T47D (cell line): ENCODE measurements at regions not wholly inside any gene's neighbourhood (a gene's known extent, or its start where the extent isn't known, plus 50 kb on each side); places are given as distances from the start of the nearest gene placed in this dataset.

Experiments used
- DNase-seq, 2 experiments: peaks; one replicate each; pipeline versions ENCODE4 v3.0.0 to v3.0.0-alpha.2; 2011 to 2012; ENCODE audit warnings: low read depth in 1 of 2, low spot score in 1 of 2
- JUND ChIP-seq: IDR thresholded peaks from 2 replicates; pipeline ENCODE4 v1.6.1; 2012; ENCODE audit warnings: low read depth
- in situ Hi-C: cut with HindIII; loops from 2 replicates; pipeline ENCODE4 v1.10.0; 2016; ENCODE audit warnings: low sequenced_read_pairs, low pct_unique_long_range_greater_than_20kb

- no peak for TF ChIP-seq JUND
- in situ Hi-C loops, result no loop called here
- DNase-seq, result no peak
These were observed 464.6 kb downstream of the PCNX1 start for GRCh38 chr14:71371711-71372396.

DNA sequence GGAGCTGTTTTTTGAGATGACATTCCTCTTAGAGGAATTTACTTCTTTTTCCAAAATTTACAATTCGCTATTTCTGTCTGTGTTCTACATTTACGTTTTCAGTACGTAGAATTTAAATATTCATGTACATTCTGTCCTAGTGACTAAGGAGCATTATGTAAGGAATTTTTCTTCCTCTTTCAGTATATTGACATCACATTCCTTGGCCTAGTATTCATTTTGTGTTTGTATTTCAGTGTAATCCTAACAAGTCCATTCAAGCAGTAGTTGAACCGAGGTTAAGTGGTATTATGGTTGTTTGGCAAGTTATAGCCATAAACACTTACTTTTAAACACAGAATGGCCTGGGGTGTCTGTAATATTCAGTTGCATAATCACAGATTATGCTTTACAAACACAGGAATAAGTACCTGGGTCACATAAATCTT lies 465.2 kb downstream of the PCNX1 start:
- in situ Hi-C loops, result no loop called here
- peak; percentile 77 for TF ChIP-seq JUND
- DNase-seq, result peak; percentile 83 to 91

DNA sequence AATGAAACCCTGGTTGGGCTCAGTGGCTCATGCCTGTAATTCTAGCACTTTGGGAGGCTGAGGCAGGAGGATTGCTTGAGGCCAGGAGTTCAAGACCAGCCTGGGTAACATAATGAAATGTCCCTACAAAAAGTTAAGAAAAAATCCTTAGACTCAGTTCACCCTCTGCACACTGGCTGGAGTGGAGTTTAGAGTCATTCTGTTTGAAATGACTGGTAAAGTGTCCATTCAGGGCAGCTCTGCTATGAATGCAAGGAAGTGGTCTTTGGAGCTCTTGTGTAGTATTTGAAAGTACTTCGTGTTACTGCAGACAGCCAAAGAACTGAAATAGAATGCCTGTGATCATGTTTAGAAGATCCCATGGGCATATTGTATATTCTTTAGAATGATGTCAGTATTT lies 466.5 kb downstream of the PCNX1 start:
- in situ Hi-C loops, result no loop called here
- DNase-seq, result no peak
- no peak for TF ChIP-seq JUND

- no peak for TF ChIP-seq JUND
- in situ Hi-C loops, result no loop called here
- DNase-seq, result no peak
These were observed 467.7 kb downstream of the PCNX1 start for GRCh38 chr14:71374989-71375388.

DNA sequence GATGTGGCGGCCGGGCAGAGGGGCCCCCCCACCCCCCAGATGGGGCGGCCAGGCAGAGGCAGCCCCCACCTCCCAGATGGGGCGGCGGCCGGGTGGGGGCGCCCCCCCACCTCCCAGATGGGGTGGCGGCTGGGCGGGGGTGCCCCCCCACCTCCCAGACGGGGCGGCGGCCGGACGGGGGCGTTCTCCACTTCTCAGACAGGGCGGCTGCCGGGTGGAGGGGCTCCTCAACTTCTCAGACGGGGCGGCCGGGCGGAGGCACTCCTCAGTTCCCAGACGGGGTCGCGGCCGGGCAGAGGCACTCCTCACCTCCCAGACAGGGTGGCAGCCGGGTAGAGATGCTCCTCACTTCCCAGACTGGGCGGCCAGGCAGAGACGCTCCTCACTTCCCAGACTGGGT lies 469.8 kb downstream of the PCNX1 start:
- no peak for TF ChIP-seq JUND
- no peak for DNase-seq
- in situ Hi-C loops, result no loop called here

- no peak for TF ChIP-seq JUND
- in situ Hi-C loops, result no loop called here
- peak in 1 of 2 experiments; percentile 63 for DNase-seq
These were observed 473.0 kb downstream of the PCNX1 start for GRCh38 chr14:71380271-71380670.

DNA sequence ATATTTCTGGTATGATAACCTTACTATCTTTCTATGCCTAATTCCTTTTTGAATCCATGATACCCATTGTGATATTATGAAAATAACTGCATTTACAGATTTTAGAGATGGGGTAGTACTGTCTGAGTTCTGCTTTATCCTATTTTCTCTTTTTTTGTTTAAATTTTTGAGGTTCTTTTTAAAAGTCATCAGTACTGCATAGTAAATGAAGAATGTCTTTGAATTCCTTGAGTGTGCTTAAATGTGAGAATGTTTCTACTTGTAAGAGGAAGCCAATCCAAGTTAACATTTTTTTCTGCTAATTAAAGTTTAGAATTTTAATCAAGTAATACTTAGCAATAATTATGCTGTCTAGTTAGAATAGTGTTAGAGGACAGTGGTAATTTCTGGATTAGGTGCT lies 474.6 kb downstream of the PCNX1 start:
- DNase-seq, result no peak
- no peak for TF ChIP-seq JUND
- in situ Hi-C loops, result no loop called here

DNA sequence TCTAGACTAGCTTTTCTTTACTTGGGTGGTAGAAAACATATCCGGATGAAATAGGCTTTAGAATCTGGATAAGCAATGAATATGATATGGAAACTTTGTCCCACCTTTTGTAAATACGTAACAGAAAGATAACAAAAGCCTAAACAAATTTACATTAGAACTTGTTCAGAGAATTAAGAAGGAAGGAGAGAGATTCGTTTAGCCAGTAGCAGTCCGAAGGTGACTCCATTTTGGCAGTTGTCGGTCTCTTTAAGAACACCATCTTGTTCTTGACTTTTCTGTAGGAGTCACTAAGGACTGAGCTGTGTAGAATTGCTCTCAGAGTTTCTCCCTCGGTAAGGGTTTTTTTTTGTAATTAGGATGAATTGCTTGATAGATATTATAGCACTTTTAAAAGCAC lies 475.1 kb downstream of the PCNX1 start:
- in situ Hi-C loops, result no loop called here
- no peak for DNase-seq
- TF ChIP-seq JUND, result no peak

- in situ Hi-C loops, result no loop called here
- DNase-seq, result no peak
- TF ChIP-seq JUND, result no peak
These were observed 476.3 kb downstream of the PCNX1 start for GRCh38 chr14:71383510-71383909.

- in situ Hi-C loops, result no loop called here
- TF ChIP-seq JUND, result no peak
- peak in 1 of 2 experiments; percentile 61 for DNase-seq
These were observed 477.0 kb downstream of the PCNX1 start for GRCh38 chr14:71384007-71384845.

DNA sequence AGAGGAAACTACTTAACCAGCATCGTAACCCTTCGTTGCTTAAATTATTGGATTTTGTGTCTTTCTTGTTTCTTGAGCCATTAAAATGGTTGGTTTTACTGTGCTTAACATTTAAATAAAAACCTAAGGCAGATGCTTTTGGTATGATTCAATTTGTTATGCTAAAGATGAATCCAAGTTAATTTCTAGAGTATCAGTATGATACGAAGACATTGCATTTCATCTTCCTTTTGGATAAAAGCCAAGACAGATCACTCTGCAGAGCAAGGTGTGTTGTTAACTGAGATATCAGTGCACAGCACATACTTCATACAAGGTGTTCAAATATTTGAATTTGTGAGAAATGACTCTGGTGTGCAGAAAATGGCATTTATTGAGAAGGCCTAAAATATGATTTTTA lies 480.5 kb downstream of the PCNX1 start:
- no peak for TF ChIP-seq JUND
- in situ Hi-C loops, result no loop called here
- no peak for DNase-seq

- DNase-seq, result peak in 1 of 2 experiments; percentile 61
- in situ Hi-C loops, result no loop called here
These were observed 481.1 kb downstream of the PCNX1 start for GRCh38 chr14:71388336-71388735.

DNA sequence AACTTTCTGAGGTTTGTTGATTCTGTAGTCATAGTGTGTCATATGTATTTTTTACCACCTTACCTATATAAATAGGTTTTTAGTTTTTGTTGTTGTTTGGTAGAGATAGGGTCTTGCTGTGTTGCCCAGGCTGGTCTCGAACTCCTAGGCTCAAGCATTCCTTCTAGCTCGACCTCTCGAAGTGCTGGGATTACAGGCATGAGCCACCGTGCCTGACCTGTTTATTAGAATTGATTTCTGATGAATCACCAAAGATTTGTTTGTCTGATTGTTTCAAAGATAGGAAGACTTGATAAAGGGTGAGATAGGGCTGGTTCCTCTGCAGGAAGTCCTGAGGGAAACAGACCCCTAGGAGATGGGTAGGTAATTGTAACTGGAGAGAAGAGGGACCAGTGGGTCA lies 481.6 kb downstream of the PCNX1 start:
- in situ Hi-C loops, result no loop called here
- no peak for TF ChIP-seq JUND
- DNase-seq, result no peak

More at GRCh38 chr14:71388336-71388735, 481.1 kb downstream of the PCNX1 start:
- no peak for TF ChIP-seq JUND
